Stimulated activated CD8-positive, alpha-beta memory T cell treated with anti-CD3 and anti-CD28 coated beads, Interleukin-15, amount 100 ng/mL, for 48 hours (primary cell): ENCODE measurements at regions not wholly inside any gene's neighbourhood (a gene's known extent, or its start where the extent isn't known, plus 50 kb on each side); places are given as distances from the start of the nearest gene placed in this dataset.
A peak's percentile ranks its signal among the peaks of the same experiment; 100 is the strongest.
"Not testable (repeated sequence)": the region's sequence is repeated elsewhere in the genome, so short reads cannot be mapped to it uniquely, and the experiment has no call there.

Experiments
- DNase-seq, 2 donors: peaks; one replicate each; pipeline ENCODE4 v3.0.0-alpha.2; 2020; ENCODE audit warnings: low read depth in 2 of 2

DNA sequence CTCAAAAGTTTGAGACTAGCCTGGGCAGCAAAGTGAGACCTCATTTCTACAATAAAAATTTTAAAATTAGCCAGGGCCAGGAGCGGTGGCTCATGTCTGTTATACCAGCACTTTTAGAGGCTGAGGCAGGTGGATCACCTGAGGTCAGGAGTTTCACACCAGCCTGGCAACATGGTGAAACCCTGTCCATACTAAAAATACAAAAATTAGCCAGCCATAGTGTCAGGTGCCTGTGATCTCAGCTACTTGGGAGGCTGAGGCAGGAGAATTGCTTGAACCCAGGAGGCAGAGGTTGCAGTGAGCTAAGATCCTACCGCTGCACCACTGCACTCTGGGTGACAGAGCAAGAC lies 85.1 kb upstream of the MAP4 start:
- DNase-seq = not testable (repeated sequence)

DNA sequence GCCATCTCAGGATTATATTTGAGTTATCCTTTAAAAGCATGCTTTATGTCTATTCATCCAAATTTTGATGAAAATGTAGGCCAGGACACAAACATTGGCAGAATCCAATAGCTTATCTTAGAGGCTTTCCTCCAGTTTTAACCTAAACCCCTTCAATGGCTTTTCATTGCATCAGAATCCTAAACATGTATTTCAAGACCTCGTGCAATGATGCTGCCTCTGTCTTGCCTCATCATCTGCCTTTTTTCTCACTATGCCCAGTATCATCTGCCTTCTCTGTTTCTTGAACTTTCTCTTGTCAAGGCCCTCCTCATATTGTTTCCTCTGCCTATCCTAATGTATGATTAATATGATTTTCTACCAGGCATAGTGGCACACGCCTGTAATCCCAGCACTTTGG lies 76.1 kb upstream of the MAP4 start:
- no peak for DNase-seq

DNA sequence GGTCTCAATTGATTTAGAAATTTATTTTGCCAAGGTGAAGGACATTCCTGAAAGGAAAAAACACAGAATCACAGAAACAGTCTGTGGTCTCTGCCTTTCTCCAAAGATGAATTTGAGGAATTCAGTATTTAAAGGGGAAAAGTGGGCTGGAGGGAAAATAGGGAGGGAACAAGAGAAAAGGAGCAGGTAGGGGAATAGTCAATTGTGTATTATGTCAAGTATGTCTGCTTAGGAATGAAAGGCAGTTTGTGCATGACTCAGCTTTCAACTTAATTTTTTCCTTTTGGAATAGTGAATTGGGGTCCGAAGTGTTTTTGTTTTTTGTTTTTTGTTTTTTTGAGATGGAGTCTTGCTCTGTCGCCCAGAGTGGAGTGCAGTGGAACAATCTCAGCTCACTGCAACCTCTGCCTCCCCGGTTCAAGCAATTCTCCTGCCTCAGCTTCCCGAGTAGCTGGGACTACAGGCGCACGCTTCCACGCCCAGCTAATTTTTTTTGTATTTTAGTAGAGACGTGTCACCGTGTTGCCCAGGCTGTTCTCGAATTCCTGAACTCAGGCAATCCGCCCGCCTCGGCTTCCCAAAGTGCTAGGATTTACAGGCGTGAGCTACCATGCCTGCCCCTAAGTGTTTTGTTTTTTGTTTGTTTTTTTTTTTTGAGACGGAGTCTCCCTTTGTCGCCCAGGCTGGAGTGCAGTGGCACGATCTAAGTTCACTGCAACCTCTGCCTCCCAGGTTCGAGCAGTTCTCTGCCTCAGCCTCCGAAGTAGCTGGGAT lies 74.1 kb upstream of the MAP4 start:
- no peak for DNase-seq

DNA sequence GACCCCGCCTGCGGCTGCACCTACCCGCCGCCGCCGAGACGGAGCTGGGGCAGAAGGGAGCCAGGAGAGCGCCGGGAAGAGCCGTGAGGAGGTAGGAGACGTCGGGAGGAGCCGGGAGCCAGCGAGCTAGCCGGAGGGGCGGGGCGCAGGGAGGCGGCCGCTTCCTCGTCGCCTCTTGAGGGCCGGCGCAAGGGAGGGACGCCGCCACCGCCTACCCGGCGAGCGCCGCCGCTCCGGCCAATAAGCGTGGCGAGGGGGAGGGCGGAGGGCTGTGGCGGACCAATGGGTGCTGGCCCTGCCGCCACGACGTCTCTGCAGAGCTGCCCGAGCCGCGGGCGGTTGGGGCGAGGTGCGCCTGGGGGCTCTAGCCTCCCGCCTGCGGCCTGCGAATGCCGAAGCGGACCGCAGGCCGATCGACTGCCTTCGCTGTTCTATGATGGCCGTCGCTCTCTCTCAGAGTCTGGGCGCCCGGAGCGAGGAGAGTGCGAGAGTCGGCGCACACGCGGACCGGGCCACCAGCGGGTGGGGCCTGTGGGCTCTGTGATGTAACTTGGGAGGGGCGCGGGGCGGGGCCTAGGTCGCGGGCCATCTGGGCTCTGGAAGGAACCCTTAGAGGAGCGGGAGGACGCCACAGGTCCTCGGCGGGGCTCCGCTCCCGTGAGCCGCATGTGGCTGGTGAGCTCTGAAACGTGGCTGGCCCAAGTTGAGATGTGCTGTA lies 72.7 kb upstream of the MAP4 start:
- peak; percentile 93 to 95 for DNase-seq

DNA sequence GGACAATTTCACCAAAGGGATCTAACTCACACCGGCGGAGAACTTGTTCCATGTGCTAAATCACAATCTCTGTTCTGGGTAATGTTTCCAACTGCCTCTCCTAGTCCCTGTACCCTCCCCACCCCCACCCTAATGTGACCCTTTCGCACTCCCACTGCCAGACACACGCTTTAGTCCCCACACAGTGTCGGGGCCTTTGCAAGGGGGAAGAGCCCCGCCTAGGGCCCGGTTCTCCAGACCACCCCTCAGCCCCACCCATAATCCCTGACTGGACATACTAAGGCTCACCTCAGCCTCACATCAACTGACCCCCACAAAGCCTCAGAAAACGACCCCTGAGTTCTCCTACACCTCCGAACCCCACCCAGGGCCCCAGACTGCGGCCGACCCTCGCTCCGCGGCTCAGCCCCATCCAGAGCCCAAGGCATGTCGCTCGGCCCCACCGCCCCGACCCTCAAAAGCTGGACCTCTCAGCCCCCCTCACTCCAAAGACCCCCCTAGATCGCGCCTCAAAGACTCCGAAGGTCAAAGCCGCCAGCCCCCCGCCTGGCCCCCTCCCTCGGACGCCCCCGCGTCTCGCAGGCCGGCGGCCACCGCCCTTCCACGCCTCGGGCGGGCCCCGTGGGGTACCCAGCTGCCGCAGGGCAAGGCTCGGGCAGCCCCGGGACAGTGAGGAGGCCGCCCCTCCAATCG lies 72.0 kb upstream of the MAP4 start:
- no peak for DNase-seq

DNA sequence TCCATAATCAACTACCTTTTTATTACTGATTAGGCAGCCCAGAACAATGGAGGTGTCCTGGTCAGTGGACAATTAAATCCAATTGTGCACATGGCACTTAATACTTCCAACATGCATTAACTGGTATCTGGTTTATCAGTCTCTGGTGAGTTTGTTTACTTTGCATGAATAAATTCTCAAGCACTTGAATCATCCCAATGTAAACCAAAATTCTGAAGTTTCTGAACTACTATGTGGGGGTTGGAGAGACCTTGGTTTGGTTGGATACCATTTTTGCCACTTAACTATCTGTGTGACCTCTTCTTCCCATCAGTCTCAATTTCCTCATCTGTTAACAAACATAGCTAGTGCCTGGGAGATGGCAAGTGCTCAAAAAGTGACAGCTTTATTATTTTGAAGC lies 70.5 kb upstream of the MAP4 start:
- DNase-seq = no peak

DNA sequence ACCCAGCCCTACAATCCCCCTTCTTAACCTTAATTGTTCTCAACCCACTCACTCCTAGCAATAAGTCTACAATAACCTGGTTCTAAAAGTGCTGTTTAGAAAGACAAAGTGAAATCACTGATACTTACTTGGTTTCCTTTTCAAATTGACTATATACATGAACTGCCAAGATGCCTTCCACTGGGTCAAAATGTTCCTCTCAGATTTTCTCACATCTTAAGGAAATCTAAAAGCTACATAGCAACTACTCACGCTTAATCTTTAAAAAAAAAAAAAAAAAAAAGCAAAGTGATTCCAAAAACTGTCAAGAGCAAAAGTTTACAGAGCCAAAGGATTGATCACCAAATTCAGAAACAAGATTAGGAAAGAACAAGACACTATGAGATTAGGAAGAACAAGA lies 68.7 kb upstream of the MAP4 start:
- DNase-seq = no peak

DNA sequence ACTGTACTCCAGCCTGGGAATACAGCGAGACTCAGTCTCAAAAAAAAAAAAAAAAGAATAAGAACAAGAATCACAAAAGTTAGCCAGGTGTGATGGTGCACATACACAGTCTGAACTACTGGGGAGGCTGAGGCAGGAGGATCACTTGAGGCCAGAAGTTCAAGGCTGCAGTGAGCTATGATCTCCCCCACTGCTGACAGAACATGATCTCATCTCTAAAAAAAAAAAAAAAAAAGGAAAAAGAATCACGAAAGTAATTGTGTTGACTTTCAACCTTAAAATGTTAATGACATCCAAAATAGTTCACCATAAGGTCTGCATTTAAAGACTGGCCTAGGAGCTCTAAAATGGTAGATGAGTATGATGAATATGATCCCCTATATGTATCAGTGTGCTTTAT lies 68.0 kb upstream of the MAP4 start:
- no peak for DNase-seq

DNA sequence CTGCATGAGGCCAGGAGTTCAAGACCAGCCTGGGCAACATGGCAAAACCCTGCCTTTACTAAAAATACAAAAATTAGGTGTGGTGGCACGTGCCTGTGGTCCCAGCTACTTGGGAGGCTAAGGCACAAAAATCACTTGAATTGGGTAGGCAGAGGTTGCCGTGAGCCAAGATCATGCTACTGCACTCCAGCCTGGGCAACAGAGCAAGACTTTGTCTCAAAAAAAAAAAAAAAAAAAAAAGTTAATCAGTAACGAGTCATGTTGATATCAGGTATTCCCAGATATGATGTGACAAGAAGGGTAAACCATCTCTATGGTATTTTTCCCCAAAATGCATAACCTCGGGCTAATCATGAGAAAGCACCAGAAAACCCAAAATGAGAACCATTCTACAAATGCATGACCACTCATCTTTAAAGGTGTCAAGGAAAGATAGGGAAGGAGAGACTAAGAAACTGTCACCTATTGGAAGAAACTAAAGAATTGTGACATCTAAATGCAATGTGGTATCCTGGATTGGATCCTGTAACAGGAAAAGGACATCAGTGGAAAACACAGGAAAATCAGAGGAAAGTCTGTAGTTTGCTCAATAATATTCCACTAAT lies 66.5 kb upstream of the MAP4 start:
- no peak for DNase-seq

DNA sequence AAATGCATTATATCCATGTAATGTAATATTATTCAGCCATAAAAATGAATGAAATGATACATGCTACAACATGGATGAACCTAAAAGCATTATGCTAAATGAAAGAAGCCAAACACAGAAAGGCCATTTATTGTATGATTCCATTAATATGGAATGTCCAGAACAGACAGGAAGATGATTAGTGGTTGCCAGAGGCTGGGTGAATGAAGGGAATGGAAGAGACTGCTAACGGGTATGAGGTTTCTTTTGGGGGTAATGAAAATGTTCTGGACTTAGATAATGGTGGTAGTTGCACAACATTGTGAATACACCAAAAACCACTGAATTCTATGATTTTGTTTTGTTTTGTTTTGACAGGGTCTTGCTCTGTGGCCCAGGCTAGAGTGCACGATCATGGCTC lies 61.6 kb upstream of the MAP4 start:
- DNase-seq = no peak

DNA sequence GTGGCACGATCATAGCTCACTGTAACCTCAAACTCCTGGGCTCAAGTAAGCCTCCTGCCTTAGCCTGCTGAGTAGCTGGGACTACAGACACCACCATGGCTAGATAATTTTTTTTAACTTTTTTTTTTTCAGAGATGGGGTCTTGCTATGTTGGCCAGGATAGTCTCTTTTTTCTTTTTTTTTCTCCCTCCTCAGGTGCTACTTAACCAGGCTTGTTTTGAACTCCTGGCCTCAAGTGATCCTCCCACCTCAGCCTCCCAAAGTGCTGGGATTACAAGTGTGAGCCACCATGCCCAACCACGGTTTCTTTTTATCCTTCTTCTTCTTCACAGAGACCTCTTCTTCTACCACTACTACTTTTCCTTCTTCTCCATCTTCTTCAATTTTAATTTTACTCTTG lies 53.8 kb upstream of the MAP4 start:
- DNase-seq = no peak

DNA sequence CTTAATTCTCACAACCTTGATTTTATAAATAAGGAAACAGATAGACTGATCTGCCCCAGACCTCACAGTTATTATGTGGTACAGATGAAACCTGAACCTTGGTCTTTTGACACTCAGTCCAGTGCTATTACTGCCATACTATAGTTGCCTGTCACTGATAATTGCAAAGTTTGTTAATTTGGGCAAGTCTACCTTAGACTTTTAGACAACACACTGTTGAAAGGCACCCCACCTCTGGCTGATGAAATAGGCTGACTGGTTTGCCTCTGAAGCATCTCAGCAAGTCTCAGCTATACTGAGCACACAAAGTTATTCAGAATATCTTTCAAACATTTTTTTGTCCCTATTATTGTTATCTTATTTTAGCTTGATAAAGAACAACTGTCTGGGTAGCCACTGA lies 53.1 kb upstream of the MAP4 start:
- DNase-seq = no peak

DNA sequence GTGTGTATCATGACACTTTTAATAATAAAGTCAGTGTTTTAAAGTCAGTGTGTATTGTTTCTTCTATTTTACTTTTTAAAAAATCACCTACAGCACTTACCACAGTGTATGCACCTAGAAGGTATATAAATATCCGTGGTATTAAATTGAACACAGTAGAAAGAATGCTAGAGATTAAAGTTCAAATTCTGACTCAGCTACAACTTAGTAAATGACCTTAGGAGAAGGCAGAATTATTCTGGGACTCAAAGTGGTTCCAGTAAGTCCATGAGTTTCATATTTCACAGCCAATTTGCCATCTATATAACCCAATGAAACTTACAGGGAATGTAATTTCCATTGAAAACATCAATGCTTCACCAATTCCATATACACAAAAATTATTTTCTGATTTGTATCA lies 52.7 kb upstream of the MAP4 start:
- DNase-seq = no peak

DNA sequence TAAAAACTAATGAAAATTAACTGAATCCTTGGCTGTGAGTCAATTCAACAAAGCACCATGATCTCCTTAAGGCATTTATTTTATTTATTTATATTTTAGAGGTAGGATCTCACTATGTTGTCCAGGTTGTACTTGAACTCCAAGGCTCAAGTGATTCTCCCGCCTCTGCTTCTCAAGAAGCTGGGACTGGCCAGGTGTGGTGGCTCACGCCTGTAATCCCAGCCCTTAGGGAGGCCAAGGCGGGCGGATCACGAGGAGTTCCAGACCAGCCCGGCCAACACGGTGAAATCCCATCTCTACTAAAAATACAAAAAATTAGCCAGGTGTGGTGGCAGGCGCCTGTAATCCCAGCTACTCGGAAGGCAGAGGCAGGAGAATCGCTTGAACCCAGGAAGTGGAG lies 52.1 kb upstream of the MAP4 start:
- not testable (repeated sequence) for DNase-seq

DNA sequence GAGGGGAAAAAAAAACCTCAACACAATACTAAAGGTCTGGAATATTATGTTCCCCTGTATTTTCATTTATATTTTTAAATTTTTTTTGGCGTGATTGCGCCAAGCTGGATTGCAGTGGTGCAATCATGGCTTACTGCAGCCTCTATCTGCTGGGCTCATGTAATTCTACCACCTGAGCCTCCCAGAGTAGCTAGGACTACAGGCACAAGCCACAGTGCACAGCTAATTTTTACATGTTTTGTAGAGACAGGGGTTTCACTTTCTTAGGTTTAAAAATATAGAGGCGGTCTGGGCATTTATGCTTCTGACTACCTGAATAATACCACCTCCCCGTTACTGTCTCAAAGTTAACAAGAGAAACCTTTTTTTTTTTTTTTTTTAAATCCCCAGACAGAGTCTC lies 51.1 kb upstream of the MAP4 start:
- DNase-seq = no peak
